Ovary (tissue), 7 donors: ENCODE measurements at regions not wholly inside any gene's neighbourhood (a gene's known extent, or its start where the extent isn't known, plus 50 kb on each side); places are given as distances from the start of the nearest gene placed in this dataset.

Experiments used
- DNase-seq, 5 donors: peaks; one replicate each; pipeline ENCODE4 v3.0.0-alpha.2; 2019 to 2020
- H3K27ac ChIP-seq, 2 donors: fragments of 200-600 bp; one replicate each; pipeline versions ENCODE4 v1.5.1 to v1.8.0; 2019 to 2022
- H3K27me3 ChIP-seq: fragments of 200-600 bp; one replicate; pipeline ENCODE4 v1.8.0; 2022
- H3K36me3 ChIP-seq: fragments of 200-600 bp; sonication (generic); one replicate; pipeline ENCODE4 v1.5.1; 2019
- H3K4me1 ChIP-seq: one replicate; pipeline ENCODE4 v1.8.1; 2013; ENCODE audit warnings: mild to moderate bottlenecking, moderate library complexity; ENCODE audit not compliant: insufficient read depth
- H3K4me3 ChIP-seq: fragments of 200-600 bp; sonication (generic); one replicate; pipeline ENCODE4 v1.5.1; 2017
- H3K9me3 ChIP-seq, 2 donors: fragments of 200-600 bp in 1 of 2; sonication (generic) in 1 of 2; one replicate each; pipeline versions ENCODE4 v1.5.1 to v1.8.1; 2013 to 2019; ENCODE audit warnings: mild to moderate bottlenecking in 1 of 2, moderate library complexity in 1 of 2
- EP300 ChIP-seq: sonication (generic); formaldehyde crosslinking; IDR thresholded peaks from one replicate; pipeline ENCODE4 v1.6.1; 2017; ENCODE audit warnings: antibody characterized with exemption
- POLR2A ChIP-seq: fragments of 450-650 bp; IDR thresholded peaks from one replicate; pipeline ENCODE4 v1.6.1; 2017; ENCODE audit warnings: antibody characterized with exemption, mild to moderate bottlenecking, moderate library complexity
- WGBS, 3 donors: extraction: QIAGEN DNeasy Blood & Tissue Kit in 1 of 3; methylation state at CpG; one replicate each; pipeline versions ENCODE4 v1.1.5 to v1.1.7; 2013 to 2017; 5-methylcytosine and 5-hydroxymethylcytosine counted together
- intact Hi-C, 4 donors: fragments of 100-400 bp; cut with DNase I; formaldehyde crosslinking; loops; one replicate each; pipeline versions ENCODE4 v1.11.0 to v1.15.1; 2022 to 2023
- TF ChIP-seq, protein P1 (sequence below), 3 donors: fragments of 450-650 bp in 2 of 3; fragments of 200-600 bp in 1 of 3; IDR thresholded peaks; one replicate each; pipeline versions ENCODE4 v1.5.1 to v1.8.0; 2016 to 2022; ENCODE audit warnings: antibody characterized with exemption in 3 of 3, mild to moderate bottlenecking in 1 of 3
- donor health status: DM: no; HTN: no; CAD: no; lungs with moderate emphysema.
- donor health status: DM: no; HTN: no; CAD: no.
- donor health status: Bipolar disorder and iron deficiency.
- donor health status: DM: no; HTN: no; CAD: no.
- donor health status: DM: yes; HTN: yes; CAD: no.

DNA sequence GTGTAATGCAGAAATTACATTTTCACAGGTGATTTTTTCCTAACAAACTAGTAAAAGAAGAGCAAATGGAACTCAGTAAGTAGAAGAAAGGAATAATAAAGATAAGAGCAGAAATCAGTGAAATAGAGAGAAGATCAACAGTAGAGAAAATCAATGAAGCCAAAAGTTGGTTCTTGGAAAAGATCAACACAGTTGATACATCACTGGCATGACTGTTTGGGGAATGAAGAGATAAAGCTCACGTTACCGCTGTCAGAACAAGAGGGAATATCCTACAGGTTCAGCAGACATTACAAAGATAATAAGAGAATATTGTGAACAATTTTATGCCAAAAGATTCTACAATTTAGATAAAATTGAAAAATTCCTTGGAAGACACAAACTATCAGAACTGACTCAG lies 146.4 kb downstream of the ACTR3B start:
- WGBS, 3 donors: 76 to 86% (median 84%) methylated on average over 2 of the region's 2 CpGs
- H3K27me3 ChIP-seq: no peaks in the 10 kb centered on the region
- TF ChIP-seq POLR2A: no peak
- TF ChIP-seq, protein P1, sequence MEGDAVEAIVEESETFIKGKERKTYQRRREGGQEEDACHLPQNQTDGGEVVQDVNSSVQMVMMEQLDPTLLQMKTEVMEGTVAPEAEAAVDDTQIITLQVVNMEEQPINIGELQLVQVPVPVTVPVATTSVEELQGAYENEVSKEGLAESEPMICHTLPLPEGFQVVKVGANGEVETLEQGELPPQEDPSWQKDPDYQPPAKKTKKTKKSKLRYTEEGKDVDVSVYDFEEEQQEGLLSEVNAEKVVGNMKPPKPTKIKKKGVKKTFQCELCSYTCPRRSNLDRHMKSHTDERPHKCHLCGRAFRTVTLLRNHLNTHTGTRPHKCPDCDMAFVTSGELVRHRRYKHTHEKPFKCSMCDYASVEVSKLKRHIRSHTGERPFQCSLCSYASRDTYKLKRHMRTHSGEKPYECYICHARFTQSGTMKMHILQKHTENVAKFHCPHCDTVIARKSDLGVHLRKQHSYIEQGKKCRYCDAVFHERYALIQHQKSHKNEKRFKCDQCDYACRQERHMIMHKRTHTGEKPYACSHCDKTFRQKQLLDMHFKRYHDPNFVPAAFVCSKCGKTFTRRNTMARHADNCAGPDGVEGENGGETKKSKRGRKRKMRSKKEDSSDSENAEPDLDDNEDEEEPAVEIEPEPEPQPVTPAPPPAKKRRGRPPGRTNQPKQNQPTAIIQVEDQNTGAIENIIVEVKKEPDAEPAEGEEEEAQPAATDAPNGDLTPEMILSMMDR (IDR thresholded peaks at IDR 0.05): no peak
- TF ChIP-seq EP300: no peak
- H3K9me3 ChIP-seq: no peaks in the 10 kb centered on the region
- H3K4me3 ChIP-seq: no peak overlapping the region
- intact Hi-C loops: no loop called here
- H3K4me1 ChIP-seq: peaks cover 9% of the 10 kb centered on the region
- no peak overlapping the region for H3K27ac ChIP-seq
- no peak for DNase-seq
- H3K36me3 ChIP-seq: no peaks in the 10 kb centered on the region

DNA sequence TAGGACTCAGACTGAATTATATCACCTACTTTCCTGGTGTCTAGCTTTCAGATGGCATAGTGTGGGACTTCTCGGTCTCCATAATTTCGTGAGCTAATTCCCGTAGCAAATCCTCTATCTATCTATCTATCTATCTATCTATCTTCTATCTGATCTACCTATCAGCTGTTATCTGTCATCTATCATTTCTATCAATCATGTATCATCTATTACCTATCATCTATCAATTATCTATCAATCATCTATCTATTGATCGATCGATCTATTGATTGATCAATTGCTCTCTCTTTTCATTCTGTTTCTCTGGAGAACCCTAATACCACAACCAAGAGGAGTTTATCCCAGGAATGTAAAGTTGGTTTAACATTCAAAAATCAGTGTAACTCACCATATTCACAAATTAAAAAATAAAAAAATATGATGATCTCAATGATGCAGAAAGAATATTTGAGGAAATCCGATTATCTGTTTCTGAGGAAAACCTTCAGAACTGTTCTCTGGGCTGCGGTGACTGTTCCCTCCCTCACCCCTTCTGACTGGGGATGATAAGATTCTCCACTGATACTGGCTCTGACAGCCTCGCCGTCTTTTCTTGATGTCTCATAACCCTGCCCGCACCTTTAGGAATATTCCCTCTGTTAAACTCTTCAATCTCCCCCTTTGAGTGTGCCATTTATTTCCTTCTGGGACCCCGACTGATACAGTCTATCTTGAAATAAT lies 147.7 kb downstream of the ACTR3B start:
- peaks cover 9% of the 10 kb centered on the region for H3K4me1 ChIP-seq
- H3K27me3 ChIP-seq: no peaks in the 10 kb centered on the region
- TF ChIP-seq, protein P1 (IDR thresholded peaks at IDR 0.05): no peak
- TF ChIP-seq EP300 (no peak), POLR2A (no peak)
- H3K27ac ChIP-seq: no peak overlapping the region
- no peaks in the 10 kb centered on the region for H3K9me3 ChIP-seq
- no peak overlapping the region for H3K4me3 ChIP-seq
- intact Hi-C loops: no loop called here
- 94 to 97% (median 95%) methylated on average over 11 of the region's 11 CpGs for WGBS, 3 donors
- no peak for DNase-seq
- H3K36me3 ChIP-seq: no peaks in the 10 kb centered on the region

DNA sequence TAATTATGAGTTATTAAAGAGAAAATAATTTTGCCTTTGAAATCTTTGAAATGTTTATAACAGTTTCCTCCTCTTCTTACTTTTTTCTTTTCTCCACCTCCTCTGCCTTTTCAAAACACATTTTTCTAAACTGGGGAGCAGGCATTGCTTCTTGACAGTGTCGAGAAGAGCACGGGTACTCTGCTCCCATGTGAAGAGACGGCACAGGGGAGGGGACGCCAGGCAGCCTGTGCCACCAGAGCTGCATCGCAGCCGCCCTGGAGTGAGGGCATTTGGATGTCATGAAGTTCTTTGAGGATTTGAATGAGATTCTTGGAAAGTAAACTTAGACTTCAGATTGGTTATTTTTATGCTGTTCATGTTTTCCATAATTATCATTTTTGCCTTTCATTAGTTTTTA lies 149.7 kb downstream of the ACTR3B start:
- TF ChIP-seq EP300 (no peak), POLR2A (no peak)
- TF ChIP-seq, protein P1 (IDR thresholded peaks at IDR 0.05): no peak
- H3K4me3 ChIP-seq: no peak overlapping the region
- no peak overlapping the region for H3K27ac ChIP-seq
- WGBS, 3 donors: 33 to 42% (median 36%) methylated on average over 6 of the region's 6 CpGs
- H3K9me3 ChIP-seq: no peaks in the 10 kb centered on the region
- intact Hi-C loops: no loop called here
- H3K36me3 ChIP-seq: no peaks in the 10 kb centered on the region
- H3K27me3 ChIP-seq: no peaks in the 10 kb centered on the region
- peaks cover 9% of the 10 kb centered on the region for H3K4me1 ChIP-seq
- no peak for DNase-seq

DNA sequence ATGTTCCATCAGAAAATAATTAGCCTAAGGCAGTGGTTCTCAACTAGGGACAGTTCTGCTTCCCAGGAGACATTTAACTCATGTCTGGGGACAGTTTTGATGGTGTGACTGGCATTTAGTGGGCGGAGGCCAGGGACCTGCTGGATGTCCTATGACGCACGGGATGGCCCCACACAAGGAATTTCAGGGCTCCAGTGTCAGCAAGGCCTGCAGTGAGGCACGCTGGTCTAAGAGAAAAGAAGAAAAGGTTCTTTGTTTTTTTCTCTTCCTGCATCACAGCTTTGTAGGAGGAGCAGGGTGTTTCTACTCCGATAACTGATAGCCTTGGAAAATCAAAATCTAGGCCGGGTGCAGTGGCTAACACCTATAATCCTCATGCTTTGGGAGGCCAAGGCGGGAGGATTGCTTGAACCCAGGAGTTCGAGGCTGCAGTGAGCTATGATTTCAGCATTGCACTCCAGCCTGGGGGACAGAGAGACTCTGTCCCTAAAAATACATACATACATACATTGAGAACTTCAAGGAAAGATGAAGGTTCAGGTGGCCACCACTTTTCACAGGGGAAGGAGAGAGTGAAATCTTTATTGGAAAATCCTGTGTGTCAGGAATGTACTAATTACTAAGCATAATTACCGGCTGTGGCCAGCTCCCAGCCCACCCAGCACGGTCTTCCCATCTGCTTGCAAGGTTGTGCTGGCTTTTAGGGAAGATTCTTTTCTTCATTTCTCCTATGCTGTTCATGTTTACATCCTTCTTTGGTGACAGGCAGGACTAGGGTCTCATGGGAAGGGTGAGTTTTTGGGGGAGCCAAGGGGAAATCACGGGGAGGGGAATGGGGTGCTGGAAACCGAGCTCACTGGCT lies 150.4 kb downstream of the ACTR3B start:
- WGBS, 3 donors: 31 to 34% (median 32%) methylated on average over 12 of the region's 12 CpGs
- H3K4me3 ChIP-seq: no peak overlapping the region
- TF ChIP-seq EP300 (no peak), POLR2A (no peak)
- TF ChIP-seq, protein P1 (IDR thresholded peaks at IDR 0.05): no peak
- intact Hi-C loops: no loop called here
- peaks cover 9% of the 10 kb centered on the region for H3K4me1 ChIP-seq
- H3K36me3 ChIP-seq: no peaks in the 10 kb centered on the region
- no peak overlapping the region for H3K27ac ChIP-seq
- no peaks in the 10 kb centered on the region for H3K27me3 ChIP-seq
- H3K9me3 ChIP-seq: no peaks in the 10 kb centered on the region
- no peak for DNase-seq
